ENCODE measurements at regions not wholly inside any gene's neighbourhood (a gene's known extent, or its start where the extent isn't known, plus 50 kb on each side); places are given as distances from the start of the nearest gene placed in this dataset.
A peak's percentile ranks its signal among the peaks of the same experiment; 100 is the strongest.

GRCh38 chr13:44221657-44222056, 152.0 kb upstream of the SERP2 start (continued):
- TF ChIP-seq PRDM4 (tag by site-specific recombination; IDR thresholded peaks at IDR 0.05) (peak; percentile 39; the same call in 1 of the 2 replicates), HOXD13 (CRISPR knock-in tag; IDR thresholded peaks at IDR 0.05; ENCODE audit: borderline replicate concordance) (peak; percentile 72; the same call in 1 of the 2 replicates), ZNF239 (tag by site-specific recombination; IDR thresholded peaks at IDR 0.05) (no peak), BCL11A (tag by site-specific recombination; IDR thresholded peaks at IDR 0.05; ENCODE audit: low read depth) (no peak), FEZF1 (tag by site-specific recombination; IDR thresholded peaks at IDR 0.05) (peak; percentile 87), KLF16 (tag by site-specific recombination; IDR thresholded peaks at IDR 0.05) (no peak), ZNF518A (tag by site-specific recombination; conservative IDR thresholded peaks at IDR 0.05; ENCODE audit: low read depth) (no peak), SETDB1 (IDR thresholded peaks at IDR 0.05; ENCODE audit: insufficient read length, low read length) (no peak), ZNF561 (tag by site-specific recombination; IDR thresholded peaks at IDR 0.05; ENCODE audit: borderline replicate concordance) (peak; percentile 67; the same call in 1 of the 2 replicates), SCRT1 (tag by site-specific recombination; IDR thresholded peaks at IDR 0.05; ENCODE audit: borderline replicate concordance) (no peak), ZNF692 (tag by site-specific recombination; IDR thresholded peaks at IDR 0.05) (no peak), ZEB2 (tag by site-specific recombination; IDR thresholded peaks at IDR 0.05) (no peak), INSM2 (tag by site-specific recombination; IDR thresholded peaks at IDR 0.05) (no peak), ZNF513 (tag by site-specific recombination; IDR thresholded peaks at IDR 0.05) (no peak), GFI1B (tag by site-specific recombination; IDR thresholded peaks at IDR 0.05) (peak; percentile 81), KLF7 (tag by site-specific recombination; IDR thresholded peaks at IDR 0.05; ENCODE audit: borderline replicate concordance) (no peak), RBAK (tag by site-specific recombination; IDR thresholded peaks at IDR 0.05) (no peak), ZBTB10 (tag by site-specific recombination; IDR thresholded peaks at IDR 0.05) (no peak), REST (tag by site-specific recombination; IDR thresholded peaks at IDR 0.05) (no peak)
